Thyroid gland (tissue), 4 donors: ENCODE measurements at regions not wholly inside any gene's neighbourhood (a gene's known extent, or its start where the extent isn't known, plus 50 kb on each side); places are given as distances from the start of the nearest gene placed in this dataset.

Experiments
- DNase-seq, 2 donors: peaks; one replicate each; pipeline ENCODE4 v3.0.0-alpha.2; 2019
- H3K27ac ChIP-seq, 3 donors: fragments of 200-600 bp; sonication (generic); 1 replicate in 2 of 3; 2 replicates in 1 of 3; pipeline ENCODE4 v1.5.1; 2016 to 2019; ENCODE audit warnings: mild to moderate bottlenecking in 1 of 3, moderate library complexity in 1 of 3
- H3K27me3 ChIP-seq: fragments of 200-600 bp; sonication (generic); one replicate; pipeline ENCODE4 v1.5.1; 2019
- H3K36me3 ChIP-seq, 2 donors: fragments of 200-600 bp; sonication (generic); one replicate each; pipeline ENCODE4 v1.5.1; 2016 to 2019
- H3K4me1 ChIP-seq, 2 donors: fragments of 200-600 bp; sonication (generic); one replicate each; pipeline ENCODE4 v1.5.1; 2017 to 2019
- H3K4me3 ChIP-seq, 3 donors: fragments of 200-600 bp; sonication (generic); replicated peaks in 1 of 3; 1 replicate in 2 of 3; 2 replicates in 1 of 3; pipeline ENCODE4 v1.5.1; 2016; ENCODE audit warnings: mild to moderate bottlenecking in 1 of 3
- H3K9me3 ChIP-seq: fragments of 200-600 bp; sonication (generic); one replicate; pipeline ENCODE4 v1.5.1; 2017
- CTCF ChIP-seq, 6 experiments: fragments of 200-600 bp in 3 of 6; fragments of 450-650 bp in 3 of 6; sonication (generic) in 3 of 6; IDR thresholded peaks; one replicate each; pipeline ENCODE4 v1.5.1; 2016 to 2019; ENCODE audit warnings: antibody characterized with exemption in 6 of 6, mild to moderate bottlenecking in 2 of 6, inconsistent platforms in 1 of 6, moderate library complexity in 1 of 6
- POLR2A ChIP-seq, 2 donors: fragments of 450-650 bp; IDR thresholded peaks; one replicate each; pipeline ENCODE4 v1.6.1; 2017; ENCODE audit warnings: antibody characterized with exemption in 2 of 2, mild to moderate bottlenecking in 2 of 2, moderate library complexity in 1 of 2
- WGBS, 2 donors: methylation state at CpG; one replicate each; pipeline ENCODE4 v1.1.5; 2017; 5-methylcytosine and 5-hydroxymethylcytosine counted together
- intact Hi-C: fragments of 100-400 bp; cut with DNase I; formaldehyde crosslinking; loops from one replicate; pipeline ENCODE4 v1.15.1; 2023

- no peak overlapping the region for H3K4me3 ChIP-seq
- intact Hi-C loops = no loop called here
- H3K9me3 ChIP-seq = no peaks in the 10 kb centered on the region
- H3K27me3 ChIP-seq = no peaks in the 10 kb centered on the region
- TF ChIP-seq POLR2A (IDR thresholded peaks at IDR 0.05) (no peak), CTCF (IDR thresholded peaks at IDR 0.05) (no peak)
- WGBS, 2 donors = 86 to 90% methylated on average over 7 of the region's 7 CpGs
- H3K36me3 ChIP-seq = no peaks in the 10 kb centered on the region
- DNase-seq = no peak
- H3K4me1 ChIP-seq = no peaks in the 10 kb centered on the region
- no peak overlapping the region for H3K27ac ChIP-seq
Measured at GRCh38 chr4:177194906-177195305, 114.8 kb upstream of the NEIL3 start.

- no peak for TF ChIP-seq CTCF (IDR thresholded peaks at IDR 0.05)
- no peak for TF ChIP-seq POLR2A (IDR thresholded peaks at IDR 0.05)
- WGBS, 2 donors = 84 to 90% methylated on average over 2 of the region's 2 CpGs
- Histone ChIP-seq H3K4me3 (no peak overlapping the region), H3K36me3 (no peaks in the 10 kb centered on the region), H3K27ac (no peak overlapping the region), H3K4me1 (no peaks in the 10 kb centered on the region), H3K27me3 (no peaks in the 10 kb centered on the region), H3K9me3 (no peaks in the 10 kb centered on the region)
- intact Hi-C loops = no loop called here
- no peak for DNase-seq
Measured at GRCh38 chr4:177196615-177197014, 113.1 kb upstream of the NEIL3 start.

- DNase-seq = no peak
- WGBS, 2 donors = 78 to 83% methylated on average over 1 of the region's 1 CpG
- no peak for TF ChIP-seq CTCF (IDR thresholded peaks at IDR 0.05)
- no peak for TF ChIP-seq POLR2A (IDR thresholded peaks at IDR 0.05)
- intact Hi-C loops = no loop called here
- no peaks in the 10 kb centered on the region for H3K9me3 ChIP-seq
- no peaks in the 10 kb centered on the region for H3K36me3 ChIP-seq
- H3K27me3 ChIP-seq = no peaks in the 10 kb centered on the region
- H3K4me3 ChIP-seq = no peak overlapping the region
- no peaks in the 10 kb centered on the region for H3K4me1 ChIP-seq
- no peak overlapping the region for H3K27ac ChIP-seq
Measured at GRCh38 chr4:177201614-177202013, 108.1 kb upstream of the NEIL3 start.

- WGBS, 2 donors = 41 to 43% methylated on average over 2 of the region's 2 CpGs
- Histone ChIP-seq H3K9me3 (no peaks in the 10 kb centered on the region), H3K36me3 (no peaks in the 10 kb centered on the region), H3K27me3 (no peaks in the 10 kb centered on the region), H3K4me1 (no peaks in the 10 kb centered on the region), H3K4me3 (no peak overlapping the region), H3K27ac (no peak overlapping the region)
- DNase-seq = no peak
- no peak for TF ChIP-seq POLR2A (IDR thresholded peaks at IDR 0.05)
- no peak for TF ChIP-seq CTCF (IDR thresholded peaks at IDR 0.05)
- intact Hi-C loops = no loop called here
Measured at GRCh38 chr4:177204126-177204525, 105.5 kb upstream of the NEIL3 start.

GRCh38 chr4:177214935-177215334 is 94.7 kb upstream of the NEIL3 start:
- Histone ChIP-seq H3K27me3 (no peaks in the 10 kb centered on the region), H3K9me3 (no peaks in the 10 kb centered on the region), H3K4me1 (no peaks in the 10 kb centered on the region), H3K4me3 (no peak overlapping the region), H3K36me3 (no peaks in the 10 kb centered on the region), H3K27ac (no peak overlapping the region)
- TF ChIP-seq POLR2A (IDR thresholded peaks at IDR 0.05) (no peak), CTCF (IDR thresholded peaks at IDR 0.05) (no peak)
- intact Hi-C loops = no loop called here
- 86 to 87% methylated on average over 5 of the region's 5 CpGs for WGBS, 2 donors
- no peak for DNase-seq
